ENCODE measurements at regions not wholly inside any gene's neighbourhood (a gene's known extent, or its start where the extent isn't known, plus 50 kb on each side); places are given as distances from the start of the nearest gene placed in this dataset.
"Not testable (repeated sequence)": the region's sequence is repeated elsewhere in the genome, so short reads cannot be mapped to it uniquely, and the experiment has no call there.

- Histone ChIP-seq H3K36me3 (ENCODE audit: insufficient read depth, low read length) (no peaks in the 10 kb centered on the region), H3K4me3 (ENCODE audit: low read length) (no peak overlapping the region), H3K9ac (ENCODE audit: low read length) (no peak overlapping the region), H4K20me1 (ENCODE audit: insufficient read depth) (no peaks in the 10 kb centered on the region), H3K27ac (ENCODE audit: low read length) (no peak overlapping the region), H3K27me3 (ENCODE audit: insufficient read depth, low read depth, low read length) (no peaks in the 10 kb centered on the region), H3K9me2 (ENCODE audit: insufficient read depth, low read length) (no peaks in the 10 kb centered on the region), H3F3A (ENCODE audit: insufficient read depth, low read length, poor library complexity, severe bottlenecking) (no peaks in the 10 kb centered on the region), H2AFZ (ENCODE audit: low read depth, low read length) (no peak overlapping the region), H3K4me2 (ENCODE audit: low read length) (no peak overlapping the region), H3K9me3 (ENCODE audit: low read length) (no peaks in the 10 kb centered on the region), H3K79me2 (replicated peaks; ENCODE audit: insufficient read depth, low read length) (no peaks in the 10 kb centered on the region)
- TF ChIP-seq POLR2AphosphoS5 (IDR thresholded peaks at IDR 0.05) = no peak
Measured at GRCh38 chr12:93237235-93237915, 140.3 kb upstream of the NUDT4 start.

DNA sequence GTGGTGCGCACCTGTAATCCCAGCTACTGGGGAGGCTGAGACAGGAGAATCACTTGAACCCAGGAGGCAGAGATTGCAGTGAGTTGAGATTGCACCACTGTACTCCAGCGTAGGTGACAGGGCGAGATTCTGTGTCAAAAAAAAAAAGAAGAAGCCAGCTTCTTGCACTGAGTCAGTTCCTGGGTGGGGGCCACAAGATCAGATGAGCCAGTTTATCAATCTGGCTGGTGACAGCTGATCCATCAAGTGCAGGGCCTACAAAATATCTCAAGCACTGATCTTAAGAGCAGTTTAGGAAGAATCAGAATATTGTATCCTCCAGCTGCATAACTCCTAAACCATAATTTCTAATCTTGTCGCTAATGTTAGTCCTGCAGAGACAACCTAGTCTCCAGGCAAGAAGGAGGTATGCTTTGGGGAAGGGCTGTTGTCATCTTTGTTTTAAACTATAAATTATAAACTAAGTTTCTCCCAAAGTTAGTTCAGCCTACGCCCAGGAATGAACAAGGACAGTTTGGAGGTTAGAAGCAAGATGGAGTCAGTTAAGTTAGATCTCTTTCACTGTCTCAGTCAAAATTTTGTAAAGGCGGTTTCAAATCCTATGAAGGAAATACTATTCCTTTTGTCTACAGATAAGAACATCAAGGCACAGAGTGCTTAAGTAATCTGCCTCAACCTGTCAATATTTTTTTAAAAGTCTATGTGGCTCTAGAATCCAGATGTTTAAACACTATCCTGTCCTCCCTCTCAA is 139.0 kb upstream of the NUDT4 start:
- not testable (repeated sequence) for H3K4me3 ChIP-seq (ENCODE audit: low read length); H2AFZ ChIP-seq (ENCODE audit: low read depth, low read length); H3K4me2 ChIP-seq (ENCODE audit: low read length); H3K79me2 ChIP-seq (replicated peaks; ENCODE audit: insufficient read depth, low read length); H3K9me2 ChIP-seq (ENCODE audit: insufficient read depth, low read length); H3K9me3 ChIP-seq (ENCODE audit: low read length); H3K27ac ChIP-seq (ENCODE audit: low read length); H3K36me3 ChIP-seq (ENCODE audit: insufficient read depth, low read length); H3F3A ChIP-seq (ENCODE audit: insufficient read depth, low read length, poor library complexity, severe bottlenecking); H4K20me1 ChIP-seq (ENCODE audit: insufficient read depth); H3K9ac ChIP-seq (ENCODE audit: low read length); H3K27me3 ChIP-seq (ENCODE audit: insufficient read depth, low read depth, low read length)

DNA sequence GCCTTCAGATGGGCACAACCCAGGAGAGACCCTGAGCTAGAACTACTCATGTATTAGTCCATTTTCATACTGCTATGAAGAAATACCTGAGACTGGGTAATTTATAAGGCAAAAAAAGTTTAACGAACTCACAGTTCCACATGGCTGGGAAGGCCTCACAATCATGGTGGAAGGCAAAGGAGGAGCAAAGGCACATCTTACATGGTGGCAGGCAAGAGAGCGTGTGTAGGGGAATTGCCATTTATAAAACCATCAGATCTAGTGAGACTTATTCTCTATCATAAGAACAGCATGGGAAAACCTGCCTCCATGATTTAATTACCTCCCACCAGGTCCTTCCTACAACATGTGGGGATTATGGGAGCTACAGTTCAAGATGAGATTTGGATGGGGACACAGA is 137.9 kb upstream of the NUDT4 start:
- H4K20me1 ChIP-seq (ENCODE audit: insufficient read depth) = not testable (repeated sequence)

GRCh38 chr12:93242154-93242972 is 135.4 kb upstream of the NUDT4 start:
- Histone ChIP-seq H2AFZ (ENCODE audit: low read depth, low read length) (no peak overlapping the region), H3K36me3 (ENCODE audit: insufficient read depth, low read length) (no peaks in the 10 kb centered on the region), H3K4me2 (ENCODE audit: low read length) (no peak overlapping the region), H3K9me2 (ENCODE audit: insufficient read depth, low read length) (no peaks in the 10 kb centered on the region), H3K9me3 (ENCODE audit: low read length) (no peaks in the 10 kb centered on the region), H3K27me3 (ENCODE audit: insufficient read depth, low read depth, low read length) (no peaks in the 10 kb centered on the region), H3K27ac (ENCODE audit: low read length) (no peak overlapping the region), H3K79me2 (replicated peaks; ENCODE audit: insufficient read depth, low read length) (no peaks in the 10 kb centered on the region), H3K4me3 (ENCODE audit: low read length) (no peak overlapping the region), H4K20me1 (ENCODE audit: insufficient read depth) (no peaks in the 10 kb centered on the region), H3K9ac (ENCODE audit: low read length) (no peak overlapping the region), H3F3A (ENCODE audit: insufficient read depth, low read length, poor library complexity, severe bottlenecking) (no peaks in the 10 kb centered on the region)
- TF ChIP-seq SMC3 (conservative IDR thresholded peaks at IDR 0.05; ENCODE audit: poor library complexity) = no peak
- no peak for TF ChIP-seq MXI1 (conservative IDR thresholded peaks at IDR 0.05; ENCODE audit: poor library complexity, severe bottlenecking)
- TF ChIP-seq EP300 (conservative IDR thresholded peaks at IDR 0.05; ENCODE audit: poor library complexity, severe bottlenecking) = no peak
- TF ChIP-seq CTCF (IDR thresholded peaks at IDR 0.05; ENCODE audit: poor library complexity, severe bottlenecking) = no peak
- TF ChIP-seq POLR2AphosphoS5 (IDR thresholded peaks at IDR 0.05) = no peak
- TF ChIP-seq RAD21 (conservative IDR thresholded peaks at IDR 0.05) = no peak
- no peak for TF ChIP-seq TAF1 (IDR thresholded peaks at IDR 0.05; ENCODE audit: low read depth)
- no peak for TF ChIP-seq REST (IDR thresholded peaks at IDR 0.05; ENCODE audit: borderline replicate concordance)
- TF ChIP-seq EZH2 (IDR thresholded peaks at IDR 0.05; ENCODE audit: borderline replicate concordance, insufficient read depth, low read length, poor library complexity, severe bottlenecking) = no peak

More for the DNA sequence above, 137.9 kb upstream of the NUDT4 start:
- H3K36me3 ChIP-seq (ENCODE audit: insufficient read depth, low read length); H3K27ac ChIP-seq (ENCODE audit: low read length); H3K9me3 ChIP-seq (ENCODE audit: low read length); H3K9ac ChIP-seq (ENCODE audit: low read length); H3K4me3 ChIP-seq (ENCODE audit: low read length); H3K4me2 ChIP-seq (ENCODE audit: low read length); H3K27me3 ChIP-seq (ENCODE audit: insufficient read depth, low read depth, low read length); H3K9me2 ChIP-seq (ENCODE audit: insufficient read depth, low read length); H3K79me2 ChIP-seq (replicated peaks; ENCODE audit: insufficient read depth, low read length); H3F3A ChIP-seq (ENCODE audit: insufficient read depth, low read length, poor library complexity, severe bottlenecking); H2AFZ ChIP-seq (ENCODE audit: low read depth, low read length): not testable (repeated sequence)

All from neural cell (in vitro differentiated cells).